Spleen (tissue), 7 donors: ENCODE measurements at regions not wholly inside any gene's neighbourhood (a gene's known extent, or its start where the extent isn't known, plus 50 kb on each side); places are given as distances from the start of the nearest gene placed in this dataset.
A peak's percentile ranks its signal among the peaks of the same experiment; 100 is the strongest.
"Not testable (repeated sequence)": the region's sequence is repeated elsewhere in the genome, so short reads cannot be mapped to it uniquely, and the experiment has no call there.

Experiments
- POLR2A ChIP-seq, 3 donors: fragments of 450-650 bp; IDR thresholded peaks; one replicate each; pipeline ENCODE4 v1.5.1; 2017; ENCODE audit warnings: antibody characterized with exemption in 3 of 3, mild to moderate bottlenecking in 1 of 3
- TF ChIP-seq, protein P1 (sequence below), 11 experiments: fragments of 200-600 bp in 7 of 11; fragments of 450-650 bp in 4 of 11; sonication (generic) in 4 of 11; IDR thresholded peaks in 8 of 11; conservative IDR thresholded peaks in 3 of 11; 1 replicate in 7 of 11; 2 replicates in 4 of 11; pipeline versions ENCODE4 v1.4.0 to v1.8.0; 2016 to 2021; ENCODE audit warnings: antibody characterized with exemption in 11 of 11, inconsistent platforms in 4 of 11, mild to moderate bottlenecking in 1 of 11
- donor health status: DM: no; HTN: no; CAD: no; lungs with moderate emphysema.
- donor health status: DM: no; HTN: no; CAD: no.
- donor health status: DM: no; HTN: no; CAD: no.

- TF ChIP-seq, protein P1, sequence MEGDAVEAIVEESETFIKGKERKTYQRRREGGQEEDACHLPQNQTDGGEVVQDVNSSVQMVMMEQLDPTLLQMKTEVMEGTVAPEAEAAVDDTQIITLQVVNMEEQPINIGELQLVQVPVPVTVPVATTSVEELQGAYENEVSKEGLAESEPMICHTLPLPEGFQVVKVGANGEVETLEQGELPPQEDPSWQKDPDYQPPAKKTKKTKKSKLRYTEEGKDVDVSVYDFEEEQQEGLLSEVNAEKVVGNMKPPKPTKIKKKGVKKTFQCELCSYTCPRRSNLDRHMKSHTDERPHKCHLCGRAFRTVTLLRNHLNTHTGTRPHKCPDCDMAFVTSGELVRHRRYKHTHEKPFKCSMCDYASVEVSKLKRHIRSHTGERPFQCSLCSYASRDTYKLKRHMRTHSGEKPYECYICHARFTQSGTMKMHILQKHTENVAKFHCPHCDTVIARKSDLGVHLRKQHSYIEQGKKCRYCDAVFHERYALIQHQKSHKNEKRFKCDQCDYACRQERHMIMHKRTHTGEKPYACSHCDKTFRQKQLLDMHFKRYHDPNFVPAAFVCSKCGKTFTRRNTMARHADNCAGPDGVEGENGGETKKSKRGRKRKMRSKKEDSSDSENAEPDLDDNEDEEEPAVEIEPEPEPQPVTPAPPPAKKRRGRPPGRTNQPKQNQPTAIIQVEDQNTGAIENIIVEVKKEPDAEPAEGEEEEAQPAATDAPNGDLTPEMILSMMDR (IDR thresholded peaks at IDR 0.05 in 8 of 11, conservative IDR thresholded peaks at IDR 0.05 in 3 of 11): peak in 1 of 11 experiments; percentile 50
- not testable (repeated sequence) for TF ChIP-seq POLR2A (IDR thresholded peaks at IDR 0.05)
Observed at GRCh38 chr20:29764922-29765610, 1492.4 kb upstream of the DEFB115 start.
